ENCODE measurements at regions not wholly inside any gene's neighbourhood (a gene's known extent, or its start where the extent isn't known, plus 50 kb on each side); places are given as distances from the start of the nearest gene placed in this dataset.

DNA sequence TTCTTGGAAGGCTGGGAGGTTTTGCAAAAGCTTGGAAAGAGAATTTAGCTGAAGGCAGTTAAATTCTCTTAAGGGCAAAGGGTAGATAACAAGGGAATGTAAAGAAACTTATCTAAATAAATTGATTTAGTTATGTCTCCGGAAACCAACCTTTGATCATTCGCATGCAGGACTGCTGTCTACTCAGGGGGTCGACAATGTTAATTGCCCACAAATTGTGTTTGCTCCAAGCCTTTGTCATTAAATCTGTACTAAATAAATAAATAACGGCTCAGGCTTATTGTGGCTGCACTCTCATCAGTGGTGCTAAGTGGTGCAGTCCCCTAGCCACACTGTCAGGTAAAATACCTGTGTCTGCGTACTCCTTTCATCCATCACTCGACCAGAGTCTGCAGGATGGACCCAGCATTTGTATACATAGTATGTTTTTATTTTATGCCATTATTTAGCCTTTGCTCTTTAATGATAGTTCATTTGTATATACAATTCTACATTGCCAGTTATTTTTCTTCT lies 497.4 kb upstream of the RASGRP1 start:
- intact Hi-C loops (cut with DNase I): no loop called here
- DNase-seq (ENCODE audit: low spot score): no peak

GRCh38 chr15:39066677-39067076 lies 502.1 kb upstream of the RASGRP1 start:
- intact Hi-C loops (cut with DNase I): no loop called here
- DNase-seq (ENCODE audit: low spot score): no peak

GRCh38 chr15:39074341-39074985 lies 506.4 kb upstream of the THBS1 start:
- DNase-seq (ENCODE audit: low spot score): no peak
- intact Hi-C loops (cut with DNase I): no loop called here

DNA sequence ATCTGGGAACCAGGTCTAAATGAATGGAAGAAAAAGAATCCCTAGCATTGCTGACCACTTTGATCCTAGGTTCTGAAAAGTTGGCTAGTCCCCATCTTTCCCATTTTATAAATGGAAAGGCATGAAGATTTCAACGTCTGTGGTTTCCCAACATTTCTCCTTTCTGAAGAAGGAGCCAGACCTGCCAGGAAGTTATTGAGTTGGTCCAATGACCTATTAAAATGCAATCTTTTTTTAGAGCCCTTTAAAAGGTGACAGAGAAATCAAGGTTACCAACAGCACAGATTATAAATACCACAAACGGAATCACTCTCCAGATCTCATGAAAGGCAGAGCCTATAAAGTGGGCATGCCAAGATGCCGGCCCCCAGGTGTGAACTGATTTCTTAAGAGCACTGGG lies 505.6 kb upstream of the THBS1 start:
- no peak for DNase-seq (ENCODE audit: low spot score)
- intact Hi-C loops (cut with DNase I): no loop called here

- intact Hi-C loops (cut with DNase I): no loop called here
- DNase-seq (ENCODE audit: low spot score): no peak
These were observed 505.0 kb upstream of the THBS1 start for GRCh38 chr15:39075756-39076341.

DNA sequence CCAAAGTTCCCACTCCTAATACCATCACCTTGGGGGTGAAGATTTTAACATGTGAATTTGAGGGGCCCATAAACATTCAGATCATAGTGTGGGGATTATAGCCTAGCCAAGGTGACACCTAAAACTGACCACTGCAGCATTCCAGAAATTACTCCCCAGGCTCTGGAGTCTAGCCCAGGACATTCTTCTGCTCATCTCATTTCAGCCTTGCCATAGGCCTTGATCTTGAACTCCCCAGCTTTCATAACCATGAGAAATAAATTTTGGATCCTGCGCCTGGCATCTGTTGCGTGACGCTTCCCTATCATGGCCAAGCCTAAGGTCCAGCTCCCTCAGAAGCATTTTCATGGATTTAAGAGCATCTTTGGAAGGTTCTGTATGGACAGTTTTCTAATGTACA lies 502.9 kb upstream of the THBS1 start:
- intact Hi-C loops (cut with DNase I): no loop called here
- DNase-seq (ENCODE audit: low spot score): no peak

DNA sequence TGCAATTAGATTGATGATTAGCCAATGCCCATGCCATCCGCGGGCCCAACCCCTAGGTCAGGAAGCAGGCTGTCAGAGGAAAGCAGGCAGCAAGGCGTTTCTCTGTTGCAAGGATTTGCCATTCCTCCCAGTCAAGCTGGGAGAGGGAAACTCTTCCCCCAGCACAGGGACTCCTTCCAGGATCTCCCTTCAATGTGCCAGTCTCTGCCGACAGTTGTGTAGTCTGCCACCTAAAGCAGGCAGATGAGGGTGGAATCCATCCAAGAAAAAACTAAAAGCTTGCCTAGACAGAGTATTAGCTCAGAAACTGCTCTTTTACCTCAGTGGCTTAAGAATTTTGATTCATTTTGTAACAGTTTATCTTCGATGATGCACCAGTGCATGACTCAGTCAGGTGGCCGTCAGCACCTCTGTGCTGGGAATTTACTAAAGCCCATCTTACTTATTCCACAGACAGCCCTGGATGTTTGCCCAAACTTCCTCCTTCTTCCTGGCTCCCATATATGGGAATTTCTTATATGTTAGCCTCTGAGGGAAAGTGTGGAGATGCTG lies 501.5 kb upstream of the THBS1 start:
- intact Hi-C loops (cut with DNase I): no loop called here
- DNase-seq (ENCODE audit: low spot score): no peak

DNA sequence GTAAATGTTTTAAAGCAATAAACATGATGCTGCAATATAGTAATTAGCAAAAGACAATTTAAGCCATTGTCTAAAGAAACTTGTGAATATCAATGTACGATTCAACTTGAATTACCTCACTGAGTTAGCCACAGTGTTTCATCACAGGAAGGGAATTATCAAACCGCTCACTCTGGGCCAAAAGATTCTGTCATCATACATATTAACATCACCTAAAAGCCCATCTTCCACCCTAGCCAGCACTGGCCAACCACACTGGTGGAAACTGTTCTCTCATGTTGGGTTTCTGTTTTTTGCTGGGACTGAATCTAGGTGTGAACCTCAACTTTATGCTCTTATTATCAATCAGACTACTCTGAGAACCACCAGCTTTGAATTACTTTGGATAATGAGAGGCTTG lies 497.7 kb upstream of the THBS1 start:
- intact Hi-C loops (cut with DNase I): no loop called here
- DNase-seq (ENCODE audit: low spot score): no peak

DNA sequence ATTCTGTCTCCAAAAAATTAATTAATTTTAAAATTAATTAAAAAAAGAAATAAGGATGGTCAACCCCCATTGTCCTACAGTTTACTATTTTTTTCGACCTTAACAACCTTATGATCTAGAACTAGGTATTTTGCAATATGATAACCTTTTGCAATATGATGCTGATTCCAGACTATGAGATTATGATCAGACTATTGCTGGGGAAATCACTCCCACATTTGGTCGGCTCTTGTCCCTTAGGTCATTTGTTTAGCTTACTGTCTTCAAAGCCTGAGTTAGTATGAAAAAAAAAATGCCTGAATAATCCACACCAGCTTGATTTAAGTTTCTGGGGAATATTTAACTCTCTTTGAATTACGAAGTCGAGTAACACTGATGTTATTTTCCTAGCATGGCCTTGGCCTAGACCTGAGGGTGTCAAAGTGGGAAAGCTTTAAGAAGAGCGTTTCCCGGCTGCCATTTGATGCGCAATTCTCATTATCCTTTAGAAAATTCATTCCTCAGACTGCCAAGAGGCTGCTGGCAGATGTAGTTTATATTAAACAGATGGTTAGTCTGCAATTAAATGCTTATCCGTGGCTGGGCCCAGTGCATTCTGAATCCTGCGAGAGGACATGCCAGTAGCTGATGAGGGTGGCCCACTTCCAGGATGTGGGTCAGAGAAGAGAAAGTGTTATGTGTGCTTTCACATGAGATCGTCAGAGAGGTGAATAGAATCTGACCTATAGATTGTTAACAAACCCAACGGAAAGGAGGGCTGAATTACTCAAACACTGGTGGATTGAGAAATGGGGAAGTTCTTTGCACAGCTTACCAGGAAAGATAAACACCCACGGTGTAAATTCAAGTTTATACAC lies 496.0 kb upstream of the THBS1 start:
- DNase-seq (ENCODE audit: low spot score): no peak
- intact Hi-C loops (cut with DNase I): no loop called here

- no peak for DNase-seq (ENCODE audit: low spot score)
- intact Hi-C loops (cut with DNase I): no loop called here
These were observed 494.2 kb upstream of the THBS1 start for GRCh38 chr15:39086641-39087040.

- intact Hi-C loops (cut with DNase I): no loop called here
- DNase-seq (ENCODE audit: low spot score): no peak
These were observed 492.7 kb upstream of the THBS1 start for GRCh38 chr15:39088156-39088555.

DNA sequence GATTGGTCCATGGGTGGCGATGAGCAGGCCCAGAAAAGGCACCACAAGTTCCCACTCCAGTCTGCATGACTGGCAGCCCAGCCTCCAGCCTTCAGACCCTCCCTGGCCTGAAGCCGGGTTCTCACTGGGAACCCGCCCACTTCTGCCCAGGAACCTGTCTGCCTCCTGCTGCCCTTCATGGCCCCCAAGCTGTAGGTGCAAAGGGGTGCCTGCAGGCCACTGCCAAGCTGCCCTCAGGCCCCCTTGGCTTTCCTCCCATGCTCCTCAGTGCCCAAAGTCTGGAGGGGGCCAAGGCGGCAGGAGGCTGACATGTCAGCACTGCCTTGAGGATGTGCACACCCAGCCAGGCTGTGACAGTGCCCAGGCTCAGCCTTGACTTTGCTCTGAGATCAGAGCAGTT lies 488.5 kb upstream of the THBS1 start:
- intact Hi-C loops (cut with DNase I): no loop called here
- DNase-seq (ENCODE audit: low spot score): no peak

DNA sequence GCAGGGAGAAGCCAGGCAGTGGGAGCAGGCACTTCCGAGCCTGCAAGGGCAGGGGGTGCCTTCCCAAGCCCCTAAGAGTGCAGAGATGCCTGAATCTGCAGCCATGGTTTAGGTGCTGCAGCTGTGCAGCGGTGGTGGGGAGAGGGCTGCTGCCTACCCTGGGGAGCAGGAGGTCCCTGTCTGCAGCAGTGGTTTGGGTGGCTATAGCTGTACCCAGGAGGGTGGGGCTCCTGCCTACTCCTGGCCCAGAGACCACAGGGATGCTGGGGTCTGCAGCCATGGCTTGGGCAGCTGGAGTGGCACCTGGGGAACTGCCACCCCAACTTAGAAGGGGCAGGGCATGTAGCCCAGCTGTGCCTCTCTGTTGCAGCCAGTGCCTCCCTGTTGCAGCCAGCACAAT lies 488.1 kb upstream of the THBS1 start:
- intact Hi-C loops (cut with DNase I): no loop called here
- no peak for DNase-seq (ENCODE audit: low spot score)

DNA sequence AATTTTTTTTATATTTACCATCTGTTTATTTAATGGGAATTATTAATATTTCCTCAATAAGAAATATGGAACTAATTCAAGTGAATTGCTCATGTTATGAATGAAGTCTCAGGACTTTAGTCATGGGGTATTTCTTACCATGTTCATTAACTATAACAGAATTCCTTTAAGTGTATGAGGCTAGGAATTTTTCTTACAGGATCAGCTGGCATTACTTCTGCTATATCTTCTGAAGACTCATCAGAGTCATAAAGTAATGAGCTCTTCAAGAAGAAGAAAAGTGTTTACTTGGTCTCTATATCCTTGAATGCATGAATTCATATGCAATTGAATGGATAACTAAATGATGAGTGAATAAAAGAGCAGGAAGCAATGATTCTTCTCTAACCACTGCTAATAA lies 486.8 kb upstream of the THBS1 start:
- DNase-seq (ENCODE audit: low spot score): no peak
- intact Hi-C loops (cut with DNase I): no loop called here

GRCh38 chr15:39095218-39095879 lies 485.5 kb upstream of the THBS1 start:
- intact Hi-C loops (cut with DNase I): no loop called here
- DNase-seq (ENCODE audit: low spot score): no peak

DNA sequence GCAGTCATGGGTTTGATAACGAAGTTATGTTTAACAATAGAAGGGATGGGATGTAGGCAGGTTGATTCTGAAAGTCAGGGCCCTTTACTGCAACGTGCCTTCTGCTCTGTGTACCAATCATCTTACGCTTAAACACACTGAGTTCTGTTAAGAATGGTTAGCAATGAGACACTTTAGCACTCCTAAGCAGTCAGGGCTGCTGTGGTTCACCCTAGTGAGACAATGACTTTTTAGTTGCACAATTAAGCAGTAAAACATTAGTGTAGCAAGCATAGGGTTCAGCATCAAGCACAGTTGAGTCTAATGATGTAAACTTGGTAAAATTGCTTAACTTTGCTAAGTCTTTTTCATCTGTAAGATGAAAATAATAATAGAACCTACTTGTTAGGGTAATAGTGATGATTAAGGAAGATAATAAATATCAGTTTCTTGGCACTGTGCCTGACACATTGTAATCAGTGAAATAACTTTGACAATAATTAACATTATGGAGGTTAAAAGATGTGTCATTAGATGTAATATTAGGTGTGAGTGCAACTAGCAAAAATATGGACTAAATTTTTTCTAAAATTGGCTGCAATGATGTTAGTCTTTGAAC lies 484.2 kb upstream of the THBS1 start:
- DNase-seq (ENCODE audit: low spot score): no peak
- intact Hi-C loops (cut with DNase I): no loop called here

DNA sequence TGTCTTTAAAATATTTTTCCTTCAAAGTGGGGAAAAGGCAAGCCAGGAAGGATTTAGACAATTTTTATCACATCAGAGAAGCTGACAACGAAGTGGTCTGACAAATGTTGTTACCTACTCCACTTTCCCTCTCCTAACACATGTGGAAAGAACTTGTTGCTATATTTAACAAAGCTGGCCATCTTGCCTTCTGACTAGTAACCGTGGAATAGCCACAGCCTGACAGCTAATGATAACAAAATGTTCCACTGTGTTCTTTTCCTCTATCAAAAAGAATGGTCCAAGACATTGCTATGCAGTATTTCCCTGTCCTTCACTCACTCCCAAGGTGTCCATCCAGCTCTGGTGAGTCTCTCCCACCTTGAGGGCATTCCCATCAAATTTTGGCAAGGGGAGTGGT lies 481.4 kb upstream of the THBS1 start:
- DNase-seq (ENCODE audit: low spot score): no peak

DNA sequence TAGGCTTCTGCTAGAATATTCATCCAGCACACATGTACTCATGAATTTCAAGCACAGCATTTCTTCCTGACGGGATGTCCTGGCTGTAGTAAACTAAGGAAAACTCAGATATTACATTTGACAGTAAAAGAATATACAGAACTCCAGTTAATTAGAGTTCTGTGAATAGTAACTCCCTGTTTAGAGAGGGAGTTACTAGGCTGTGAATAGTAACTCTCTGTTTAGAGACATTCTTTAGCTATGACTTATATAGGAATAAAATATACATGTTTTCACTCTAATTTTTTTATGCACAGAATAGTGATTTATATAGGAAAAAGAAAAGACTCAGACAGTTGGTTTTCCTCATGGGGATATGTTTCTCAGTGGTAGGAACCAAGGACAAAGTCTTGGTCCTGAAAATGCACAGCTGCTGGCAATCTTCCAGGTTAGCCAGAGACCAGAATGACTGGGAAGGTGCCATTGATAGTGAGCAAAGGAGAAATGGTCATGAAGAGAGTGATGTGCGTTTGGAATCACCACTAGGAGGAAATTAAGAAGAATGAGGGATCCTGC lies 480.7 kb upstream of the THBS1 start:
- intact Hi-C loops (cut with DNase I): no loop called here
- DNase-seq (ENCODE audit: low spot score): no peak

More for the DNA sequence above, 481.4 kb upstream of the THBS1 start:
- intact Hi-C loops (cut with DNase I): no loop called here

DNA sequence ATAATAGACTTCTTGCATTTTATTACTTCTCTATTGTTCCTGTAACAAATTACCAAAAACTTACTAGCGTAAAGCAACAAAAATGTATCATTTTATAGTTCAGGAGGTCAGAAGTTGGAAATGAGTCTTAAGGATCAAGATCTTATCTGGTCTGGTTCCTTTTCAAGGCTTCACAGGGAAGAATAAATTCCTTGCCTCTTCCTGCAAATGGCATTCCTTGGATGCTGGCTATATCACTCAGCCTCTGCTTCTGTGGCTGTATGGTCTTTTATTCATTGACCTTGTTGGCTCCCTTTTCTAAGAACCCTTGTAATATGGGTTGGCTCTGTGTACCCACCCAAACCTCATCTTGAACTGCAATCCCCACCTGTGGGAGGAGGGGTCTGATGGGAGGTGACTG lies 478.4 kb upstream of the THBS1 start:
- intact Hi-C loops (cut with DNase I): no loop called here
- DNase-seq (ENCODE audit: low spot score): no peak
